ENCODE measurements at regions not wholly inside any gene's neighbourhood (a gene's known extent, or its start where the extent isn't known, plus 50 kb on each side); places are given as distances from the start of the nearest gene placed in this dataset.

DNA sequence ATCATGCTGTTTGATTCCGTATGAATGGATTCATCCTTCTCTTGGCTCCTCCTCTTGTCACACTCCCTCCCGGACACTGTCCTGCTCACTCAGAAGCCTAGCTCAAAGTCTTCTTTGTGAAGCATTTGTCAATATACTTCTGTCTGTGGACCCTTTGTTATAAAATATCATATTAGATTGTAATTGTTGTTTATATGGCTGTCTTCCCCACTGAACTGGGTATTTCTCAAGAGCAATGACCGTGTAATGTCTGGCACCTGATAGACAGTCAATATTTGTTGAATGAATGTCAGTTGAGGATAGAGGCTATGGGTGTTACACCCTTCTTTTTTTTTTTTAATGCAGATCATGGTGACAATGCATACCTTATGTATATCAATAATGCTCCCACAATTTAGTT lies 335.3 kb downstream of the SOX4 start:
- no peak overlapping the region for H3K4me3 Mint-ChIP-seq (ENCODE audit: unreplicated experiment)
- Histone ChIP-seq H3K36me3 (ENCODE audit: insufficient read depth, low read length) (no peaks in the 10 kb centered on the region), H3K79me2 (ENCODE audit: insufficient read depth, low read length) (no peaks in the 10 kb centered on the region), H3K9me3 (ENCODE audit: insufficient read depth, low read depth, low read length) (no peaks in the 10 kb centered on the region), H2AFZ (ENCODE audit: low read depth, low read length) (no peak overlapping the region), H3K9ac (ENCODE audit: low read length) (no peak overlapping the region), H3K4me3 (ENCODE audit: insufficient read depth, low read depth, low read length) (no peak overlapping the region), H3K4me1 (ENCODE audit: insufficient read depth, low read length) (no peaks in the 10 kb centered on the region), H3K27me3 (ENCODE audit: insufficient read depth, low read length) (no peaks in the 10 kb centered on the region), H3K4me2 (ENCODE audit: low read length) (no peak overlapping the region), H4K20me1 (ENCODE audit: insufficient read depth, low read length) (no peaks in the 10 kb centered on the region), H3K27ac (ENCODE audit: low read depth, low read length) (no peak overlapping the region)
- TF ChIP-seq EZH2 (IDR thresholded peaks at IDR 0.05; ENCODE audit: insufficient read depth, low read length): no peak
- TF ChIP-seq, protein P1, sequence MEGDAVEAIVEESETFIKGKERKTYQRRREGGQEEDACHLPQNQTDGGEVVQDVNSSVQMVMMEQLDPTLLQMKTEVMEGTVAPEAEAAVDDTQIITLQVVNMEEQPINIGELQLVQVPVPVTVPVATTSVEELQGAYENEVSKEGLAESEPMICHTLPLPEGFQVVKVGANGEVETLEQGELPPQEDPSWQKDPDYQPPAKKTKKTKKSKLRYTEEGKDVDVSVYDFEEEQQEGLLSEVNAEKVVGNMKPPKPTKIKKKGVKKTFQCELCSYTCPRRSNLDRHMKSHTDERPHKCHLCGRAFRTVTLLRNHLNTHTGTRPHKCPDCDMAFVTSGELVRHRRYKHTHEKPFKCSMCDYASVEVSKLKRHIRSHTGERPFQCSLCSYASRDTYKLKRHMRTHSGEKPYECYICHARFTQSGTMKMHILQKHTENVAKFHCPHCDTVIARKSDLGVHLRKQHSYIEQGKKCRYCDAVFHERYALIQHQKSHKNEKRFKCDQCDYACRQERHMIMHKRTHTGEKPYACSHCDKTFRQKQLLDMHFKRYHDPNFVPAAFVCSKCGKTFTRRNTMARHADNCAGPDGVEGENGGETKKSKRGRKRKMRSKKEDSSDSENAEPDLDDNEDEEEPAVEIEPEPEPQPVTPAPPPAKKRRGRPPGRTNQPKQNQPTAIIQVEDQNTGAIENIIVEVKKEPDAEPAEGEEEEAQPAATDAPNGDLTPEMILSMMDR (IDR thresholded peaks at IDR 0.05; ENCODE audit: insufficient read depth, low read depth, low read length): no peak
- H3K27ac Mint-ChIP-seq (ENCODE audit: unreplicated experiment): no peak overlapping the region
- no peak for DNase-seq (ENCODE audit: low read depth)
- no peak for FAIRE-seq
- no peaks in the 10 kb centered on the region for H3K27me3 Mint-ChIP-seq (ENCODE audit: low read depth, unreplicated experiment)
- H3K36me3 Mint-ChIP-seq (ENCODE audit: low read depth, unreplicated experiment): peaks cover 9% of the 10 kb centered on the region
- peaks cover 16% of the 10 kb centered on the region for H3K4me1 Mint-ChIP-seq (ENCODE audit: low read depth, unreplicated experiment)
- H3K9me3 Mint-ChIP-seq (ENCODE audit: unreplicated experiment): peaks cover 4% of the 10 kb centered on the region

DNA sequence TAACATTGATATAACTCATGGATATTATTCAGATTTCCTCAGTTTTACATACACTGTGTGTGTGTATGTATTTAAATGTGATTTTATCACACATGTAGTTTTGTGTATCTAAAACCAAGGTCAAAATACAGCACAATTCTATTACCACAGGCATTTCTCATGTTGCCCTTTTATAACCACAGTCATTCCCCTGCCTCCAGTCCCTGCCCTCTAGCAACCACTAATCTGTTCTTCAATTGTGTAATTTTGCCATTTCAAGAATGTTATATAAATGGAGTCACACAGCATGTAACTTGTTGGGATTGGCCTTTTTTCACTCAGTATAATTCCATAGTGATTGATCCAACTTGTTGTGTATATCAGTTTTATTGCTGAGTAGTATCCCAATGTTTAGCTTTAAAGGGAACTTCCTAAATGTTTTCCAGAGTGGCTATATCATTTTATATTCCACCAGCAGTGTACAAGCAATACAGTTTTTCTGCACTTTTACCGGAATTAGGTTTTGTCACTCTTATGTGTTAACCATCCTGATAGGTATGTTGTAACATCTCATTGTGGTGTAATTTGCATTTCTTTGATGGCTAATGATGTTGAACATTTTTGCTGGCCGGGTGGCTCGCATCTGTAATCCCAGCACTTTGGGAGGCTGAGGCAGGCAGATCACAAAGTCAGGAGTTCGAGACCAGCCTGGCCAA lies 338.2 kb downstream of the SOX4 start:
- TF ChIP-seq, protein P1 (IDR thresholded peaks at IDR 0.05; ENCODE audit: insufficient read depth, low read depth, low read length): no peak
- no peak for TF ChIP-seq EZH2 (IDR thresholded peaks at IDR 0.05; ENCODE audit: insufficient read depth, low read length)
- Histone ChIP-seq H3K9me3 (ENCODE audit: insufficient read depth, low read depth, low read length) (no peaks in the 10 kb centered on the region), H3K27ac (ENCODE audit: low read depth, low read length) (no peak overlapping the region), H3K36me3 (ENCODE audit: insufficient read depth, low read length) (no peaks in the 10 kb centered on the region), H3K79me2 (ENCODE audit: insufficient read depth, low read length) (no peaks in the 10 kb centered on the region), H3K4me1 (ENCODE audit: insufficient read depth, low read length) (no peaks in the 10 kb centered on the region), H3K9ac (ENCODE audit: low read length) (no peak overlapping the region), H3K4me3 (ENCODE audit: insufficient read depth, low read depth, low read length) (no peak overlapping the region), H4K20me1 (ENCODE audit: insufficient read depth, low read length) (no peaks in the 10 kb centered on the region), H3K27me3 (ENCODE audit: insufficient read depth, low read length) (no peaks in the 10 kb centered on the region), H3K4me2 (ENCODE audit: low read length) (no peak overlapping the region), H2AFZ (ENCODE audit: low read depth, low read length) (no peak overlapping the region)
- Mint-ChIP-seq H3K27ac (ENCODE audit: unreplicated experiment) (peak overlapping the region; percentile 9), H3K9me3 (ENCODE audit: unreplicated experiment) (peaks cover 5% of the 10 kb centered on the region), H3K4me1 (ENCODE audit: low read depth, unreplicated experiment) (peaks cover 12% of the 10 kb centered on the region), H3K36me3 (ENCODE audit: low read depth, unreplicated experiment) (peaks cover 6% of the 10 kb centered on the region), H3K4me3 (ENCODE audit: unreplicated experiment) (peak overlapping the region; percentile 27), H3K27me3 (ENCODE audit: low read depth, unreplicated experiment) (no peaks in the 10 kb centered on the region)
- FAIRE-seq (peak; percentile 78), DNase-seq (ENCODE audit: low read depth) (peak; percentile 88)

DNA sequence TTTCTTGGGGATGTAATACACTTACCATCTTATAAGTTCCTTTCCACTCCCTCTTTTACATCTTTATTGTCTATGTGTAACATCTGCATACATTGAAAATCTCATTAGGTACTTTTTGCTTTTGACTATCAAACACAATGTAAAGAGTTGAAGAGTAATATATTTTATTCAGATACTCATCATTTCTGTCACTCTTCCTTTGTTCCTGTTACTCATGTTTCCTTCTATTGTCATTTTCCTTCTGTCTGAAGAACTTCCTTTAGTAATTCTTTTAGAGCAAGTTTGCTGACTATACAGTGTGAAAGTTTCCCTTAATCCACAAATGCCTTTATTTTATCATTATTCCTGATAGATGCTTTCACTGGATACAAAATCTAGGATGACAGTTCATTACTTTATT lies 339.8 kb downstream of the SOX4 start:
- DNase-seq (ENCODE audit: low read depth) (no peak), FAIRE-seq (no peak)
- no peaks in the 10 kb centered on the region for H3K27me3 Mint-ChIP-seq (ENCODE audit: low read depth, unreplicated experiment)
- Histone ChIP-seq H3K9ac (ENCODE audit: low read length) (no peak overlapping the region), H3K36me3 (ENCODE audit: insufficient read depth, low read length) (no peaks in the 10 kb centered on the region), H4K20me1 (ENCODE audit: insufficient read depth, low read length) (no peaks in the 10 kb centered on the region), H3K27ac (ENCODE audit: low read depth, low read length) (no peak overlapping the region), H3K4me2 (ENCODE audit: low read length) (no peak overlapping the region), H3K9me3 (ENCODE audit: insufficient read depth, low read depth, low read length) (no peaks in the 10 kb centered on the region), H3K27me3 (ENCODE audit: insufficient read depth, low read length) (no peaks in the 10 kb centered on the region), H3K4me1 (ENCODE audit: insufficient read depth, low read length) (no peaks in the 10 kb centered on the region), H3K79me2 (ENCODE audit: insufficient read depth, low read length) (no peaks in the 10 kb centered on the region), H2AFZ (ENCODE audit: low read depth, low read length) (no peak overlapping the region), H3K4me3 (ENCODE audit: insufficient read depth, low read depth, low read length) (no peak overlapping the region)
- peaks cover 5% of the 10 kb centered on the region for H3K36me3 Mint-ChIP-seq (ENCODE audit: low read depth, unreplicated experiment)
- H3K9me3 Mint-ChIP-seq (ENCODE audit: unreplicated experiment): peaks cover 5% of the 10 kb centered on the region
- TF ChIP-seq, protein P1 (IDR thresholded peaks at IDR 0.05; ENCODE audit: insufficient read depth, low read depth, low read length): no peak
- no peak for TF ChIP-seq EZH2 (IDR thresholded peaks at IDR 0.05; ENCODE audit: insufficient read depth, low read length)
- peaks cover 16% of the 10 kb centered on the region for H3K4me1 Mint-ChIP-seq (ENCODE audit: low read depth, unreplicated experiment)
- no peak overlapping the region for H3K27ac Mint-ChIP-seq (ENCODE audit: unreplicated experiment)
- no peak overlapping the region for H3K4me3 Mint-ChIP-seq (ENCODE audit: unreplicated experiment)
